GM12878 (cell line): ENCODE measurements at regions not wholly inside any gene's neighbourhood (a gene's known extent, or its start where the extent isn't known, plus 50 kb on each side); places are given as distances from the start of the nearest gene placed in this dataset.

Experiments
- ATAC-seq: fragments of 200-7000 bp; cut with Tn5 transposase; 3 replicates; pipeline ENCODE4 v1.9.1; 2020; ENCODE audit warnings: mild to moderate bottlenecking, moderate library complexity
- BruUV-seq: library from RNA; stranded (reverse); fragments of 400-500 nt; replicated peaks from 2 replicates; lab custom pipeline; 2021; lab: Mats Ljungman, UMichigan
- CTCF ChIA-PET: fragments of 300-600 bp; sonication (Branson Sonifier 250); formaldehyde crosslinking; extraction: SDS; loops from one replicate; lab custom pipeline; 2021; ENCODE audit warnings: inconsistent platforms; lab: Yijun Ruan, JAX
- POLR2A ChIA-PET: fragments of 350-600 bp; formaldehyde crosslinking; extraction: SDS; loops from one replicate; lab custom pipeline; 2021; ENCODE audit warnings: inconsistent platforms; lab: Charles Lee
- RAD21 ChIA-PET: fragments of 300-600 bp; sonication (Branson Sonifier 250); formaldehyde crosslinking; loops from one replicate; lab custom pipeline; 2023; ENCODE audit warnings: antibody characterized with exemption; ENCODE audit not compliant: unreplicated experiment; lab: Charles Lee
- SMC1A ChIA-PET: fragments of 300-600 bp; sonication (Branson Sonifier 250); formaldehyde crosslinking; loops from one replicate; lab custom pipeline; 2023; ENCODE audit not compliant: unreplicated experiment, uncharacterized antibody; lab: Charles Lee
- DNase-seq: peaks from one replicate; pipeline ENCODE4 v3.0.0-alpha.2; 2011; ENCODE audit warnings: low read depth, low spot score
- FAIRE-seq: peaks from 3 replicates; lab custom pipeline; 2011; peaks lifted over from hg19 to GRCh38; lab: Jason Lieb, UNC
- H2AFZ ChIP-seq: 2 replicates; pipeline ENCODE4 v1.6.0; 2011; ENCODE audit warnings: low read depth, low read length, control low read depth; ENCODE audit not compliant: control insufficient read depth
- H3K27ac ChIP-seq: 2 replicates; pipeline ENCODE4 v1.5.1; 2011; ENCODE audit warnings: control low read depth; ENCODE audit not compliant: control insufficient read depth, insufficient read depth
- H3K27me3 ChIP-seq, 2 experiments: replicated peaks in 1 of 2; 2 replicates each; pipeline versions ENCODE4 v1.6.0 to v1.6.1; 2011; ENCODE audit warnings: low read length in 1 of 2; ENCODE audit not compliant: control insufficient read depth in 2 of 2, insufficient read depth in 2 of 2
- H3K36me3 ChIP-seq, 2 experiments: 2 replicates each; pipeline ENCODE4 v1.5.1; 2011; ENCODE audit warnings: low read length in 1 of 2; ENCODE audit not compliant: control insufficient read depth in 2 of 2, insufficient read depth in 2 of 2
- H3K4me1 ChIP-seq: 2 replicates; pipeline ENCODE4 v1.6.1; 2011; ENCODE audit warnings: mild to moderate bottlenecking, low read length, moderate library complexity, mixed read lengths; ENCODE audit not compliant: control insufficient read depth, insufficient read depth
- H3K4me2 ChIP-seq: 2 replicates; pipeline ENCODE4 v1.6.0; 2011; ENCODE audit warnings: control low read depth; ENCODE audit not compliant: control insufficient read depth, insufficient read depth
- H3K4me3 ChIP-seq: fragments of 200-600 bp; sonication (generic); 2 replicates; pipeline ENCODE4 v1.5.1; 2016
- H3K79me2 ChIP-seq: 2 replicates; pipeline ENCODE4 v1.6.0; 2011; ENCODE audit warnings: low read length; ENCODE audit not compliant: control insufficient read depth, insufficient read depth
- H3K9ac ChIP-seq: 2 replicates; pipeline ENCODE4 v1.8.0; 2011; ENCODE audit warnings: low read length, control low read depth, mixed read lengths; ENCODE audit not compliant: control insufficient read depth, insufficient read depth
- H3K9me3 ChIP-seq: replicated peaks from 3 replicates; pipeline ENCODE4 v1.5.1; 2011; ENCODE audit warnings: mild to moderate bottlenecking, low read length; ENCODE audit not compliant: control insufficient read depth, insufficient read depth
- H4K20me1 ChIP-seq: 2 replicates; pipeline ENCODE4 v1.6.0; 2011; ENCODE audit not compliant: control insufficient read depth, insufficient read depth
- ATF7 ChIP-seq: fragments of 450-650 bp; IDR thresholded peaks from 2 replicates; pipeline ENCODE4 v1.6.1; 2016; ENCODE audit warnings: low read depth, mild to moderate bottlenecking
- BCL11A ChIP-seq: IDR thresholded peaks from 2 replicates; pipeline ENCODE4 v1.6.1; 2011; ENCODE audit warnings: low read depth, low read length
- E2F4 ChIP-seq: IDR thresholded peaks from 2 replicates; pipeline ENCODE4 v1.6.1; 2012; ENCODE audit warnings: low read depth, low read length, improper control_type of control experiment
- NRF1 ChIP-seq: conservative IDR thresholded peaks from 2 replicates; pipeline ENCODE4 v1.6.1; 2011; ENCODE audit warnings: mild to moderate bottlenecking, low read depth, low read length, improper control_type of control experiment
- PRDM15 ChIP-seq: fragments of 450-650 bp; formaldehyde crosslinking; IDR thresholded peaks from 2 replicates; pipeline ENCODE4 v1.4.0; 2020; ENCODE audit warnings: mild to moderate bottlenecking, moderate library complexity
- RUNX3 ChIP-seq: IDR thresholded peaks from 2 replicates; pipeline ENCODE4 v1.6.1; 2012; ENCODE audit warnings: low read length, inconsistent platforms
- SMC3 ChIP-seq: IDR thresholded peaks from 2 replicates; pipeline ENCODE4 v1.6.1; 2011; ENCODE audit warnings: low read length, improper control_type of control experiment, borderline replicate concordance
- SP1 ChIP-seq: IDR thresholded peaks from one replicate; pipeline ENCODE4 v1.6.1; 2011; ENCODE audit warnings: low read depth, low read length
- TARDBP ChIP-seq: IDR thresholded peaks from 2 replicates; pipeline ENCODE4 v1.6.1; 2016; ENCODE audit warnings: borderline replicate concordance
- USF2 ChIP-seq: IDR thresholded peaks from 2 replicates; pipeline ENCODE4 v1.6.1; 2011; ENCODE audit warnings: low read depth, low read length, improper control_type of control experiment, borderline replicate concordance
- ZBED1 ChIP-seq: IDR thresholded peaks from 2 replicates; pipeline ENCODE4 v1.6.1; 2016; ENCODE audit warnings: borderline replicate concordance
- WGBS: methylation state at CpG from one replicate; pipeline ENCODE4 v1.1.6; 2016; ENCODE audit warnings: low lambda C conversion rate; ENCODE audit not compliant: insufficient replicate concordance, insufficient coverage; ENCODE audit errors: missing lambda C conversion rate; 5-methylcytosine and 5-hydroxymethylcytosine counted together
- in situ Hi-C: fragments of 300-500 bp; cut with MboI; formaldehyde crosslinking; loops from 9 replicates; pipeline ENCODE4 v1.14.3; 2018; ENCODE audit warnings: mixed read lengths
- intact Hi-C: fragments of 100-400 bp; cut with micrococcal nuclease; formaldehyde crosslinking; loops from one replicate; pipeline ENCODE4 v1.14.2; 2022; ENCODE audit not compliant: unreplicated experiment

- Histone ChIP-seq H3K27ac (no peak overlapping the region), H3K27me3 (no peaks in the 10 kb centered on the region; a peak in 1 of 4 replicates), H3K79me2 (no peaks in the 10 kb centered on the region), H4K20me1 (no peaks in the 10 kb centered on the region), H3K36me3 (no peaks in the 10 kb centered on the region), H2AFZ (no peak overlapping the region), H3K4me3 (no peak overlapping the region), H3K4me2 (no peak overlapping the region), H3K4me1 (no peaks in the 10 kb centered on the region), H3K9me3 (no peaks in the 10 kb centered on the region), H3K9ac (no peak overlapping the region)
- ChIA-PET RAD21 (interaction anchor here (2.4 kb wide), 1 partner anchor 26 kb away, joined by 6 read pairs; no protein-coding TSS in a partner anchor), SMC1A (interaction anchor here (0.7 to 0.9 kb wide), 2 partner anchors 11 to 47 kb away, joined by 3 read pairs; no protein-coding TSS in a partner anchor), POLR2A (no interaction called here), CTCF (interaction anchor here (0.8 kb wide), 1 partner anchor 54 kb away, joined by 3 read pairs; no protein-coding TSS in a partner anchor)
- ATAC-seq (peak; percentile 39; the same call in 2 of the 3 replicates), DNase-seq (no peak), FAIRE-seq (no peak)
- TF ChIP-seq ATF7 (no peak), TARDBP (no peak), BCL11A (no peak), SP1 (no peak), SMC3 (no peak), E2F4 (no peak), NRF1 (no peak), ZBED1 (no peak), RUNX3 (no peak; the same call in 1 of the 2 replicates), PRDM15 (CRISPR knock-in tag) (no peak), USF2 (no peak)
- 28% methylated on average over 3 of the region's 3 CpGs for WGBS
- intact Hi-C loops = no loop called here
- in situ Hi-C loops = no loop called here
- no TSS peak for BruUV-seq
Measured at GRCh38 chr9:14380061-14380836, 66.3 kb upstream of the NFIB start.
